Lower leg skin (tissue), 3 donors: ENCODE measurements at regions not wholly inside any gene's neighbourhood (a gene's known extent, or its start where the extent isn't known, plus 50 kb on each side); places are given as distances from the start of the nearest gene placed in this dataset.

Experiments used
- POLR2A ChIP-seq, 2 donors: fragments of 450-650 bp; IDR thresholded peaks; one replicate each; pipeline ENCODE4 v1.6.1; 2016 to 2017; ENCODE audit warnings: antibody characterized with exemption in 2 of 2, mild to moderate bottlenecking in 1 of 2, moderate library complexity in 1 of 2
- TF ChIP-seq, protein P1 (sequence below), 3 donors: fragments of 450-650 bp; IDR thresholded peaks; one replicate each; pipeline ENCODE4 v1.5.1; 2016; ENCODE audit warnings: antibody characterized with exemption in 3 of 3, mild to moderate bottlenecking in 3 of 3, moderate library complexity in 2 of 3

DNA sequence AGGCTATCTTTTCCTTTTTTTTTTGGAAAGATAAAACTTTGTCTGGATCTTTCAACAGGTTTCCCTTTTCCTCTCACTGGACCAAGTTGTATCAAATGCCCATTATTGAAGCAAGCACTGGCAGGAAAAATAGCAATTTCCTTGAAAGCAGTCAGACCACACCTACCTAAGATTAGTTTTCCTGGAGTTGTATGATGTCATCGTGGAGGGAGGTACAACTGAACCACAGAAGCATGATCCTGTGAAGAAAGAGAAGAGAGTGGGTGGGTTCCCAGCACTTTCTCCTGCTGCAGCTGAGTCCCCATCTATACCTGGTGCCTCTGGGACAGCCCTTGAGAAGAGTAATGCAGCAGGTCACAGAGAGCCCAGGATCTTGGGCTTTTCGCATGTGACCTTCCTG, 63.6 kb upstream of the ERCC4 start:
- TF ChIP-seq, protein P1, sequence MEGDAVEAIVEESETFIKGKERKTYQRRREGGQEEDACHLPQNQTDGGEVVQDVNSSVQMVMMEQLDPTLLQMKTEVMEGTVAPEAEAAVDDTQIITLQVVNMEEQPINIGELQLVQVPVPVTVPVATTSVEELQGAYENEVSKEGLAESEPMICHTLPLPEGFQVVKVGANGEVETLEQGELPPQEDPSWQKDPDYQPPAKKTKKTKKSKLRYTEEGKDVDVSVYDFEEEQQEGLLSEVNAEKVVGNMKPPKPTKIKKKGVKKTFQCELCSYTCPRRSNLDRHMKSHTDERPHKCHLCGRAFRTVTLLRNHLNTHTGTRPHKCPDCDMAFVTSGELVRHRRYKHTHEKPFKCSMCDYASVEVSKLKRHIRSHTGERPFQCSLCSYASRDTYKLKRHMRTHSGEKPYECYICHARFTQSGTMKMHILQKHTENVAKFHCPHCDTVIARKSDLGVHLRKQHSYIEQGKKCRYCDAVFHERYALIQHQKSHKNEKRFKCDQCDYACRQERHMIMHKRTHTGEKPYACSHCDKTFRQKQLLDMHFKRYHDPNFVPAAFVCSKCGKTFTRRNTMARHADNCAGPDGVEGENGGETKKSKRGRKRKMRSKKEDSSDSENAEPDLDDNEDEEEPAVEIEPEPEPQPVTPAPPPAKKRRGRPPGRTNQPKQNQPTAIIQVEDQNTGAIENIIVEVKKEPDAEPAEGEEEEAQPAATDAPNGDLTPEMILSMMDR (IDR thresholded peaks at IDR 0.05) = no peak
- no peak for TF ChIP-seq POLR2A (IDR thresholded peaks at IDR 0.05)
